ENCODE measurements at regions not wholly inside any gene's neighbourhood (a gene's known extent, or its start where the extent isn't known, plus 50 kb on each side); places are given as distances from the start of the nearest gene placed in this dataset.
"Not testable (repeated sequence)": the region's sequence is repeated elsewhere in the genome, so short reads cannot be mapped to it uniquely, and the experiment has no call there.

GRCh38 chr21:17293016-17293562, 219.8 kb upstream of the CXADR start:
- DNase-seq (ENCODE audit: low read depth in 2 of 2) = not testable (repeated sequence)

GRCh38 chr21:17295997-17296396, 216.8 kb upstream of the CXADR start:
- DNase-seq (ENCODE audit: low read depth in 2 of 2) = no peak

- DNase-seq (ENCODE audit: low read depth in 2 of 2) = not testable (repeated sequence)
Observed at GRCh38 chr21:17299576-17299975, 213.3 kb upstream of the CXADR start.

GRCh38 chr21:17327715-17328114, 185.1 kb upstream of the CXADR start:
- not testable (repeated sequence) for DNase-seq (ENCODE audit: low read depth in 2 of 2)

- DNase-seq (ENCODE audit: low read depth in 2 of 2) = no peak
Observed at GRCh38 chr21:17334484-17334883, 178.4 kb upstream of the CXADR start.

- DNase-seq (ENCODE audit: low read depth in 2 of 2) = no peak
Observed at GRCh38 chr21:17340081-17340480, 172.8 kb upstream of the CXADR start.

- no peak for DNase-seq (ENCODE audit: low read depth in 2 of 2)
Observed at GRCh38 chr21:17343055-17343454, 169.8 kb upstream of the CXADR start.

- DNase-seq (ENCODE audit: low read depth in 2 of 2) = no peak
Observed at GRCh38 chr21:17348357-17348756, 164.5 kb upstream of the CXADR start.

GRCh38 chr21:17348849-17349248, 164.0 kb upstream of the CXADR start:
- DNase-seq (ENCODE audit: low read depth in 2 of 2) = no peak

- no peak for DNase-seq (ENCODE audit: low read depth in 2 of 2)
Observed at GRCh38 chr21:17351766-17352165, 161.1 kb upstream of the CXADR start.

GRCh38 chr21:17352996-17353655, 159.7 kb upstream of the CXADR start:
- DNase-seq (ENCODE audit: low read depth in 2 of 2) = no peak

GRCh38 chr21:17359781-17360180, 153.1 kb upstream of the CXADR start:
- no peak for DNase-seq (ENCODE audit: low read depth in 2 of 2)

- DNase-seq (ENCODE audit: low read depth in 2 of 2) = no peak
Observed at GRCh38 chr21:17368748-17369363, 144.0 kb upstream of the CXADR start.

GRCh38 chr21:17370263-17370662, 142.6 kb upstream of the CXADR start:
- DNase-seq (ENCODE audit: low read depth in 2 of 2) = no peak

- DNase-seq (ENCODE audit: low read depth in 2 of 2) = no peak
Observed at GRCh38 chr21:17370916-17371315, 141.9 kb upstream of the CXADR start.

GRCh38 chr21:17371450-17371849, 141.4 kb upstream of the CXADR start:
- no peak for DNase-seq (ENCODE audit: low read depth in 2 of 2)

GRCh38 chr21:17372200-17372599, 140.6 kb upstream of the CXADR start:
- DNase-seq (ENCODE audit: low read depth in 2 of 2) = no peak

- DNase-seq (ENCODE audit: low read depth in 2 of 2) = no peak
Observed at GRCh38 chr21:17386498-17386897, 126.3 kb upstream of the CXADR start.

GRCh38 chr21:17387030-17387617, 125.7 kb upstream of the CXADR start:
- DNase-seq (ENCODE audit: low read depth in 2 of 2) = no peak

- DNase-seq (ENCODE audit: low read depth in 2 of 2) = no peak
Observed at GRCh38 chr21:17388226-17388625, 124.6 kb upstream of the CXADR start.

- no peak for DNase-seq (ENCODE audit: low read depth in 2 of 2)
Observed at GRCh38 chr21:17389311-17389710, 123.5 kb upstream of the CXADR start.

GRCh38 chr21:17390569-17390968, 122.3 kb upstream of the CXADR start:
- DNase-seq (ENCODE audit: low read depth in 2 of 2) = no peak

GRCh38 chr21:17391811-17392340, 121.0 kb upstream of the CXADR start:
- DNase-seq (ENCODE audit: low read depth in 2 of 2) = no peak

Data from stimulated activated CD8-positive, alpha-beta memory T cell treated with anti-CD3 and anti-CD28 coated beads, Interleukin-15, amount 100 ng/mL, for 48 hours (primary cell).